Endothelial cell of umbilical vein (primary cell): ENCODE measurements at regions not wholly inside any gene's neighbourhood (a gene's known extent, or its start where the extent isn't known, plus 50 kb on each side); places are given as distances from the start of the nearest gene placed in this dataset.

ENCODE experiments used
- BruUV-seq: library from RNA; stranded (reverse); fragments of 400-500 nt; replicated peaks from 2 replicates; lab custom pipeline; 2021; lab: Mats Ljungman, UMichigan
- CTCF ChIA-PET: fragments of 300-600, 350-600 bp; sonication (Branson Sonifier 250); formaldehyde crosslinking; loops from one replicate; lab custom pipeline; 2021; ENCODE audit warnings: antibody characterized with exemption, inconsistent platforms; lab: Charles Lee
- POLR2A ChIA-PET: fragments of 300-600, 350-600 bp; sonication (Branson Sonifier 250); formaldehyde crosslinking; loops from one replicate; lab custom pipeline; 2021; ENCODE audit warnings: antibody characterized with exemption, inconsistent platforms; lab: Charles Lee
- DNase-seq: peaks from one replicate; pipeline ENCODE4 v3.0.0-alpha.2; 2011; ENCODE audit warnings: low read depth, low spot score
- FAIRE-seq: peaks from 2 replicates; lab custom pipeline; 2011; peaks lifted over from hg19 to GRCh38; lab: Jason Lieb, UNC
- H2AFZ ChIP-seq: 2 replicates; pipeline ENCODE4 v1.6.0; 2012; ENCODE audit warnings: low read depth, low read length, control low read depth, inconsistent platforms
- H3K27ac ChIP-seq: 2 replicates; pipeline ENCODE4 v1.5.1; 2011; ENCODE audit warnings: low read depth, mild to moderate bottlenecking, control low read depth, low read length, moderate library complexity; ENCODE audit not compliant: insufficient read depth
- H3K27me3 ChIP-seq, 2 experiments: 2 replicates each; pipeline versions ENCODE4 v1.6.0 to v1.6.1; 2011; ENCODE audit warnings: low read length in 2 of 2, mixed read lengths in 1 of 2; ENCODE audit not compliant: control insufficient read depth in 2 of 2, insufficient read depth in 2 of 2
- H3K36me3 ChIP-seq, 2 experiments: 2 replicates in 1 of 2; 3 replicates in 1 of 2; pipeline ENCODE4 v1.5.1; 2011; ENCODE audit warnings: low read length in 2 of 2, mild to moderate bottlenecking in 1 of 2, moderate library complexity in 1 of 2; ENCODE audit not compliant: control insufficient read depth in 2 of 2, insufficient read depth in 2 of 2; ENCODE audit errors: extremely low read depth in 1 of 2
- H3K4me1 ChIP-seq: 3 replicates; pipeline ENCODE4 v1.5.1; 2011; ENCODE audit warnings: mild to moderate bottlenecking, low read length; ENCODE audit not compliant: control insufficient read depth, insufficient read depth; ENCODE audit errors: extremely low read depth
- H3K4me2 ChIP-seq: 2 replicates; pipeline ENCODE4 v1.6.1; 2011; ENCODE audit warnings: low read length, control low read depth, mixed read lengths; ENCODE audit not compliant: insufficient read depth
- H3K4me3 ChIP-seq, 3 experiments: fragments of 200-600 bp in 1 of 3; sonication (generic), shearing (Covaris generic) in 1 of 3; replicated peaks in 1 of 3; 2 replicates each; pipeline ENCODE4 v1.5.1; 2011 to 2016; ENCODE audit warnings: control low read depth in 3 of 3, low read length in 3 of 3, mild to moderate bottlenecking in 2 of 3, inconsistent platforms in 1 of 3, low read depth in 1 of 3, moderate library complexity in 1 of 3; ENCODE audit not compliant: insufficient read depth in 1 of 3
- H3K79me2 ChIP-seq: 2 replicates; pipeline ENCODE4 v1.6.0; 2012; ENCODE audit warnings: low read length, inconsistent platforms; ENCODE audit not compliant: control insufficient read depth, insufficient read depth
- H3K9ac ChIP-seq: replicated peaks from 2 replicates; pipeline ENCODE3; 2011; ENCODE audit warnings: low read length, control low read depth; ENCODE audit not compliant: insufficient read depth; ENCODE audit errors: extremely low read depth
- H3K9me1 ChIP-seq: replicated peaks from 3 replicates; pipeline ENCODE4 v1.6.0; 2011; ENCODE audit warnings: mild to moderate bottlenecking, low read length; ENCODE audit not compliant: control insufficient read depth, insufficient read depth; ENCODE audit errors: extremely low read depth
- H3K9me3 ChIP-seq: replicated peaks from 2 replicates; pipeline ENCODE4 v1.5.1; 2012; ENCODE audit warnings: low read length, inconsistent platforms; ENCODE audit not compliant: control insufficient read depth, insufficient read depth
- H4K20me1 ChIP-seq: replicated peaks from 2 replicates; pipeline ENCODE3; 2011; ENCODE audit warnings: mild to moderate bottlenecking, low read length; ENCODE audit not compliant: control insufficient read depth, insufficient read depth; ENCODE audit errors: extremely low read depth
- EZH2 ChIP-seq: IDR thresholded peaks from 2 replicates; pipeline ENCODE4 v1.6.1; 2012; ENCODE audit warnings: borderline replicate concordance, low read depth, mild to moderate bottlenecking, moderate library complexity, low read length, inconsistent platforms; ENCODE audit not compliant: severe bottlenecking
- FOS ChIP-seq: IDR thresholded peaks from 2 replicates; pipeline ENCODE4 v1.6.1; 2011; ENCODE audit warnings: mild to moderate bottlenecking, low read length, moderate library complexity, borderline replicate concordance; ENCODE audit not compliant: insufficient read depth
- GATA2 ChIP-seq: IDR thresholded peaks from 2 replicates; pipeline ENCODE4 v1.7.0; 2011; ENCODE audit warnings: low read depth, mild to moderate bottlenecking, moderate library complexity, mixed read lengths, low read length; ENCODE audit not compliant: insufficient read length, insufficient read depth
- JUN ChIP-seq: IDR thresholded peaks from 2 replicates; pipeline ENCODE4 v1.6.1; 2011; ENCODE audit warnings: borderline replicate concordance, low read depth; ENCODE audit not compliant: insufficient read length, insufficient read depth
- MYC ChIP-seq: IDR thresholded peaks from one replicate; pipeline ENCODE4 v1.6.1; 2011; ENCODE audit warnings: mild to moderate bottlenecking, low read depth, low read length
- POLR2A ChIP-seq: IDR thresholded peaks from 2 replicates; pipeline ENCODE4 v1.6.1; 2012; ENCODE audit warnings: low read depth, mild to moderate bottlenecking, control low read depth, low read length
- POLR2AphosphoS5 ChIP-seq: IDR thresholded peaks from 2 replicates; pipeline ENCODE4 v1.6.1; 2012; ENCODE audit warnings: low read depth, mild to moderate bottlenecking, control low read depth, low read length, moderate library complexity; ENCODE audit not compliant: insufficient read depth
- dilution Hi-C: fragments of 300-500 bp; cut with MboI; formaldehyde crosslinking; loops from one replicate; pipeline ENCODE4 v1.15.0; 2019; ENCODE audit warnings: low sequenced_read_pairs; ENCODE audit not compliant: extremely low pct_ligation_motif_present
- intact Hi-C: fragments of 100-400 bp; cut with micrococcal nuclease; formaldehyde crosslinking; loops from one replicate; pipeline ENCODE4 v1.10.0; 2022
- TF ChIP-seq, protein P1 (sequence below), 2 donors: IDR thresholded peaks; 1 replicate in 1 of 2; 2 replicates in 1 of 2; pipeline ENCODE4 v1.5.1; 2011; ENCODE audit warnings: low read length in 2 of 2, mild to moderate bottlenecking in 2 of 2, moderate library complexity in 2 of 2, control low read depth in 1 of 2, inconsistent platforms in 1 of 2, low read depth in 1 of 2; ENCODE audit not compliant: insufficient read depth in 1 of 2; ENCODE audit errors: extremely low read depth in 1 of 2
- TF ChIP-seq, protein P2 (sequence below): IDR thresholded peaks from 2 replicates; pipeline ENCODE4 v1.6.1; 2011; ENCODE audit not compliant: insufficient read depth, insufficient read length

DNA sequence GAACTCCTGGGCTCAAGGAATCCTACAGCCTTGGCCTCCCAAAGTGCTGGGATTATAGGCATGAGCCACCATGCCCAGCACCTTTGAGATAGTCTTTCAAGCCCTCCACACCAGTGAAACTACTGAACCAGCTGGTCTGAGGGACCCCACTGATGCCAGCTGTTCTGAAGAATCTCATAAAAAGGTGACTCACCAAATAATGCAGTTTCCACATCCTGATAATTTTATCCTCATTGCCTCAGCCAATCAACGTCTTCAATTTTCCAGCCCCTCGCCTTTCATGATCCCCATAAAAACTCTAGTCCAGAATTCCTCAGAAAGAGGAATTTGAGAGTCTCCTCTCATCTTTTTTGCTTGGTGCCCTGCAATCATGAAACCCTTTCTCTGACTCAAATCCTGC, 1691.6 kb upstream of the LRRTM3 start:
- ChIA-PET CTCF (interaction anchor here (1.1 to 1.5 kb wide), 2 partner anchors 12 to 34 kb away, joined by 3 read pairs; no protein-coding TSS in a partner anchor), POLR2A (no interaction called here)
- TF ChIP-seq, protein P1, sequence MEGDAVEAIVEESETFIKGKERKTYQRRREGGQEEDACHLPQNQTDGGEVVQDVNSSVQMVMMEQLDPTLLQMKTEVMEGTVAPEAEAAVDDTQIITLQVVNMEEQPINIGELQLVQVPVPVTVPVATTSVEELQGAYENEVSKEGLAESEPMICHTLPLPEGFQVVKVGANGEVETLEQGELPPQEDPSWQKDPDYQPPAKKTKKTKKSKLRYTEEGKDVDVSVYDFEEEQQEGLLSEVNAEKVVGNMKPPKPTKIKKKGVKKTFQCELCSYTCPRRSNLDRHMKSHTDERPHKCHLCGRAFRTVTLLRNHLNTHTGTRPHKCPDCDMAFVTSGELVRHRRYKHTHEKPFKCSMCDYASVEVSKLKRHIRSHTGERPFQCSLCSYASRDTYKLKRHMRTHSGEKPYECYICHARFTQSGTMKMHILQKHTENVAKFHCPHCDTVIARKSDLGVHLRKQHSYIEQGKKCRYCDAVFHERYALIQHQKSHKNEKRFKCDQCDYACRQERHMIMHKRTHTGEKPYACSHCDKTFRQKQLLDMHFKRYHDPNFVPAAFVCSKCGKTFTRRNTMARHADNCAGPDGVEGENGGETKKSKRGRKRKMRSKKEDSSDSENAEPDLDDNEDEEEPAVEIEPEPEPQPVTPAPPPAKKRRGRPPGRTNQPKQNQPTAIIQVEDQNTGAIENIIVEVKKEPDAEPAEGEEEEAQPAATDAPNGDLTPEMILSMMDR (IDR thresholded peaks at IDR 0.05; ENCODE audit: extremely low read depth in 1 of 2, insufficient read depth in 1 of 2, low read depth in 1 of 2, low read length in 2 of 2), result no peak
- peak; percentile 16 for TF ChIP-seq JUN
- Histone ChIP-seq H3K9me1 (no peaks in the 10 kb centered on the region), H3K27ac (no peak overlapping the region), H3K9me3 (no peaks in the 10 kb centered on the region), H3K79me2 (no peaks in the 10 kb centered on the region), H3K36me3 (no peaks in the 10 kb centered on the region), H3K4me3 (no peak overlapping the region), H3K27me3 (no peaks in the 10 kb centered on the region), H3K4me2 (no peak overlapping the region), H4K20me1 (no peaks in the 10 kb centered on the region), H2AFZ (no peak overlapping the region), H3K9ac (no peak overlapping the region), H3K4me1 (no peaks in the 10 kb centered on the region)
- no TSS peak for BruUV-seq
- dilution Hi-C loops, result no loop called here
- FAIRE-seq (no peak), DNase-seq (no peak)
- intact Hi-C loops, result no loop called here

DNA sequence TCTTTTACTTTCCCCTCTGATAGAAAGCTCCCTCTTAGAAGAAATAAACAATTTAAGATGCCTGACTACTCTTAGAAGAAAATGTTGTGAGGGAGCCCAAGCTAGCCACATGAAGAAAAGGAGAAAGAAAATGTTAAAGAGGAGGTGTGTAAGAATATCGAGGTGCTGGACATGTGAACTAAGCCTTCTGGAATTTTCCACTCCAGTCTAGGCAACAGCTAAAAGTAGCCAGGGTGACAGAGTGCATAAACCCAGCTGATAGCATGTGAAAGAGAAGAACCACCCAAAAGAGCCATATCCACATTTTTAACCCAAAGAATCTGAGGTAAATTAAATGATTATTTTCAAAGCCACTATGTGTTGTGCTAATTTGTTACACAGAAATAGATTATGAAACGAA, 1690.6 kb upstream of the LRRTM3 start:
- no TSS peak for BruUV-seq
- POLR2A ChIA-PET, result no interaction called here
- Histone ChIP-seq H3K79me2 (no peaks in the 10 kb centered on the region), H3K9me1 (no peaks in the 10 kb centered on the region), H3K9ac (no peak overlapping the region), H3K4me2 (no peak overlapping the region), H3K9me3 (no peaks in the 10 kb centered on the region), H3K4me3 (no peak overlapping the region), H2AFZ (no peak overlapping the region), H3K4me1 (no peaks in the 10 kb centered on the region), H3K27ac (no peak overlapping the region), H3K36me3 (no peaks in the 10 kb centered on the region), H4K20me1 (no peaks in the 10 kb centered on the region), H3K27me3 (no peaks in the 10 kb centered on the region)
- TF ChIP-seq MYC (no peak), POLR2A (no peak), GATA2 (no peak), EZH2 (no peak), FOS (no peak), JUN (no peak), POLR2AphosphoS5 (no peak)
- TF ChIP-seq, protein P2, sequence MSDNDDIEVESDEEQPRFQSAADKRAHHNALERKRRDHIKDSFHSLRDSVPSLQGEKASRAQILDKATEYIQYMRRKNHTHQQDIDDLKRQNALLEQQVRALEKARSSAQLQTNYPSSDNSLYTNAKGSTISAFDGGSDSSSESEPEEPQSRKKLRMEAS, result no peak
- TF ChIP-seq, protein P1 (IDR thresholded peaks at IDR 0.05; ENCODE audit: extremely low read depth in 1 of 2, insufficient read depth in 1 of 2, low read depth in 1 of 2, low read length in 2 of 2), result no peak
- DNase-seq (no peak), FAIRE-seq (no peak)
- intact Hi-C loops, result no loop called here
- CTCF ChIA-PET, result no interaction called here
- dilution Hi-C loops, result no loop called here
